Muscle layer of colon (tissue), 2 donors: ENCODE measurements at regions not wholly inside any gene's neighbourhood (a gene's known extent, or its start where the extent isn't known, plus 50 kb on each side); places are given as distances from the start of the nearest gene placed in this dataset.

Source experiments
- H3K27ac ChIP-seq: one replicate; pipeline ENCODE4 v1.7.0; 2013; ENCODE audit warnings: low read depth, mild to moderate bottlenecking, low read length, moderate library complexity
- H3K27me3 ChIP-seq, 2 donors: one replicate each; pipeline ENCODE4 v1.7.0; 2013; ENCODE audit warnings: low read length in 2 of 2, mild to moderate bottlenecking in 2 of 2; ENCODE audit not compliant: insufficient read depth in 2 of 2, control insufficient read depth in 1 of 2
- H3K36me3 ChIP-seq: one replicate; pipeline ENCODE4 v1.7.0; 2013; ENCODE audit warnings: mild to moderate bottlenecking, low read length; ENCODE audit not compliant: insufficient read depth
- H3K4me1 ChIP-seq: one replicate; pipeline ENCODE4 v1.7.0; 2013; ENCODE audit warnings: mild to moderate bottlenecking, low read length; ENCODE audit not compliant: insufficient read depth
- H3K4me3 ChIP-seq, 2 donors: one replicate each; pipeline ENCODE4 v1.7.0; 2013; ENCODE audit warnings: low read length in 2 of 2, low read depth in 1 of 2, mild to moderate bottlenecking in 1 of 2, moderate library complexity in 1 of 2
- H3K9ac ChIP-seq: one replicate; pipeline ENCODE4 v1.7.0; 2013; ENCODE audit warnings: low read length
- H3K9me3 ChIP-seq: one replicate; pipeline ENCODE4 v1.7.0; 2013; ENCODE audit warnings: mild to moderate bottlenecking, low read length
- donor health status: abdominal sarcoma.
- donor health status: Adenocarcinoma of cecum.

DNA sequence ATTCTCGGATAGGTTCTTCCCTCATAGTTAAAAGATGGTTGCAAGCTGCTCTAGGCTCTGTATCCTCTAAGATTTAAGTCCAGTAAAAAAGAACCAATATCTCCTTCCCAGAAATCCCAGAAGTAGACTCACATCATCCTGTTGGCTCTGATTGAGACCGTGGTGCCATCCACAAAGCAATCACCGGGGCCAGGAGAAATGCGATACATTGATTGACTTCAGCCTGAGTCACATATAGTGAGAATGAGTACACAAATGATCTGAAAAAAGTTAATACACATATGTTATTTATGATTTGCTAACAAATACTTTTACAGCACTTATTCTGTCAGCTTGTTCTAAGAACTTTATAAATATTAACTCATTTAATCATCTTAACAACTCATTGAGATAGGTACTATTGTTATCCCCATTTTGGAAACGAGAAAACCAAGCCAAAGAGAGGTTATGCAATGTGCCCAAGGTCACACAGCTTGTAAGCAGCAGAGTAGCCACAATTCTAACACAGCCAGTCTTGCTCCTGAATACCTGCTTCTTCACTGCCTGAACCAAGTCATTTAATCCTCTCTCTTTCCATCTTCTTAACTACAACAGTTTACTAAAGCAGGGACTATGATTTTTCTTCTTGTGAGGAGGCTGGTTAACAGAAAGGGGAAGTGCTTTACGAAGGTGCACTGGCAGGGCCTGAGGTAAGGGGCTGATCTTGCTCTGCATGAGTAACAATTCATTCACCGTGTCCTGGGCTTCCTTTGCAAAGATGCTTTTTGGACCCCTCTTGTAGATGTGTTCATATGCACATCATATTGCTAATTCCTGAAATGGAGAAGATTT is 177.0 kb downstream of the REEP3 start:
- no peak overlapping the region for H3K4me3 ChIP-seq
- no peaks in the 10 kb centered on the region for H3K9me3 ChIP-seq
- peaks cover 23% of the 10 kb centered on the region for H3K4me1 ChIP-seq
- H3K27ac ChIP-seq, result no peak overlapping the region
- H3K9ac ChIP-seq, result no peak overlapping the region
- H3K27me3 ChIP-seq, result no peaks in the 10 kb centered on the region
- no peaks in the 10 kb centered on the region for H3K36me3 ChIP-seq

DNA sequence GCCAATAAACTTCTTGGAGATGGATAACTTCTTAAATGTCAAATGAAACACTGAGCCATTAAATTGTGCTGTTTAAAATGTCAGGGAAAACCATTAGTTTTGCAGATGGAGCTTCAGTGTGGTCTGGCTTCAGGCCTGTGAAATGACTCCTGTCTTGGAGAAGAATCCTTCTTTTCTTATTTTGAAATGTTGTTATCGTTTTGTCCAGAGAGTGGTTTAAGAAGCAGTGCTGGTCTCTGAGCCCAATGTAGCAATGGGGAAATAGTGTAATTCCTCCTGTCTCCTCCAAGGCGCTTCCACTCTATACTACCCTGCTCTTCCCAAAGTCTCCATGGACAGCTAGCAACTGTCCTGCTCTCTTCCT is 177.6 kb downstream of the REEP3 start:
- no peaks in the 10 kb centered on the region for H3K9me3 ChIP-seq
- no peak overlapping the region for H3K4me3 ChIP-seq
- H3K4me1 ChIP-seq, result peaks cover 23% of the 10 kb centered on the region
- H3K36me3 ChIP-seq, result no peaks in the 10 kb centered on the region
- H3K27me3 ChIP-seq, result no peaks in the 10 kb centered on the region
- no peak overlapping the region for H3K9ac ChIP-seq
- no peak overlapping the region for H3K27ac ChIP-seq

DNA sequence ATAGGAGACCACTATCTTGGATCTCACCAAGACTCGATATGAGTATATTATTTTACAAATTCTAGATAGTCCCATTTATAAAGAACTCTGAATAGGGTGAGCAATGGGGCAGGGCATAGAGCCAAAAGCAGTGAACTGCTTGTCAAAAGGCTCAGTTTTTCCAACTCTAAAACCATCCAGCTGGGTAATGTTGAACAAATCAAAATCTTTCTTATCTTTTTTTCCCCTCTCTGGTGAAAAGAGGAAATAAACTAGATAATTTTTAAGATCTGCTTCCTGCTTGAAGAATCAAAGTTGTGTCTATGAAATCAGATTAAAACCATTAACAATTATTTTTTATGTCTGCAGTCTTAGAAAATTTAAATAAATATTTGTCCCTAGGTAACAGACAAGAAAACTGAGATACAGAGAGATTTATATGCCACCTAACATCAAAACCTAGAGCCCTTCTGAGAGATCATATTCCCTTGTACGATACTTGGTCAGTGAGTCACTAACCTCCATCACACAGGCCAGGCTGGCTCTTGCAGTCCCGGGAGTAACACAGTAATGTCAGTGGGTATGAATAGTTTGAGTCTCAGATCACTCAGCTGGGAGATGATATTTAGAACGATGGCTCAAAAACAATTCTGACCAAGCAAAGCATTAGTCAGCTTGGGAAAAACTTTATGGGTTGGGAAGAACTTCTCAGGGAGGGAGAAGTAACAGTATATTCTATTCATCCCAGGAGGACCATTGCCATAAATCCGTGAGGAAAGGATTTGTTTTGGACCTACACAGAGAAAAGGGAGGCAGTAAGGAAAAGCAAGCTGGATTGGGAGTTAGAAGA is 178.8 kb downstream of the REEP3 start:
- Histone ChIP-seq H3K36me3 (no peaks in the 10 kb centered on the region), H3K4me1 (peaks cover 23% of the 10 kb centered on the region), H3K27ac (peak overlapping the region; percentile 38), H3K9me3 (no peaks in the 10 kb centered on the region), H3K27me3 (no peaks in the 10 kb centered on the region), H3K9ac (no peak overlapping the region), H3K4me3 (no peak overlapping the region)

DNA sequence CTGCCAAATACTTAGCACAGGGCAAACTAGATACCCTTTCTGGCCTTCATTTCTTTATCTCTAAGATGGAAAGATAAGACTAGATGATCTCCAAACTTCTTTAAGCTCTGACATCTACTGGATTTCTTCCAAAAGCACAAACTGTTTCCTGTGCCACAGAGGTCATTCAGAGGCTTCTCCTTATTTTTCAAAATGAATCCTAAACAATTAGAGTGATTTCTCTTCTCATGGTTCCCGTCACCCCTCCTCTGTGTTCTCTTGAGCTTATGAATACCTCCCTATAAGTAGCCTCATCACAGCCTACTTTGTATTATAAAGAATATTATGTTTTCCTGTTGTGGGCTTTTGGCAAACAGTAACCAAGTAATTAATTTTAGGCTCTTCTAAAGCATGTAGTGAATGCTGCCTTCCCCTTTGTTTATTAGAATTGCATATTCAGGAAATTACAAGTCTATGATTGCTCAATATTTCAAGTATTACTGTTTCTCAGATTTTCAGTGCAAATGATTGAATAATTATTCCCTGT is 179.5 kb downstream of the REEP3 start:
- Histone ChIP-seq H3K27me3 (no peaks in the 10 kb centered on the region), H3K9ac (no peak overlapping the region), H3K36me3 (no peaks in the 10 kb centered on the region), H3K27ac (peak overlapping the region; percentile 6), H3K9me3 (no peaks in the 10 kb centered on the region), H3K4me3 (no peak overlapping the region), H3K4me1 (peaks cover 23% of the 10 kb centered on the region)

DNA sequence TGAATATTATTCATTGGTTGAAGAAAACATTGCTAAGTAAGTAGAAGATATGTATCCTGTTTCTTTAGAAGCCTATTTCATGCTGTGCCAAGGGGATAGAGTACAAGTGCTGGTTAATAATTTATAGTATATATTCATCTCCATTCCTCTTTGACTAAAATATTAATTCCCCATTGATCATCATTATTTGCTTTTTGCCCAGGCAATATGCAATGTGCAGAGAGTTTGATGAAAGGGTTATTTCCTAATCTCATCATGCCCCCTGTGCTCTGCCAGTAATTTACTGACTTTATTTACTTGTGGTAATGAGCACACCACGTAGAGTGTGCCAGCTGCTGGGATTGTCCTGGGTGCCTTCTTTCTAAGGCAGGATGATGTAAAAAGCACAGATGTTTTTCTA is 180.9 kb downstream of the REEP3 start:
- Histone ChIP-seq H3K9ac (no peak overlapping the region), H3K4me3 (no peak overlapping the region), H3K27ac (no peak overlapping the region), H3K27me3 (no peaks in the 10 kb centered on the region), H3K4me1 (peaks cover 23% of the 10 kb centered on the region), H3K9me3 (no peaks in the 10 kb centered on the region), H3K36me3 (no peaks in the 10 kb centered on the region)

DNA sequence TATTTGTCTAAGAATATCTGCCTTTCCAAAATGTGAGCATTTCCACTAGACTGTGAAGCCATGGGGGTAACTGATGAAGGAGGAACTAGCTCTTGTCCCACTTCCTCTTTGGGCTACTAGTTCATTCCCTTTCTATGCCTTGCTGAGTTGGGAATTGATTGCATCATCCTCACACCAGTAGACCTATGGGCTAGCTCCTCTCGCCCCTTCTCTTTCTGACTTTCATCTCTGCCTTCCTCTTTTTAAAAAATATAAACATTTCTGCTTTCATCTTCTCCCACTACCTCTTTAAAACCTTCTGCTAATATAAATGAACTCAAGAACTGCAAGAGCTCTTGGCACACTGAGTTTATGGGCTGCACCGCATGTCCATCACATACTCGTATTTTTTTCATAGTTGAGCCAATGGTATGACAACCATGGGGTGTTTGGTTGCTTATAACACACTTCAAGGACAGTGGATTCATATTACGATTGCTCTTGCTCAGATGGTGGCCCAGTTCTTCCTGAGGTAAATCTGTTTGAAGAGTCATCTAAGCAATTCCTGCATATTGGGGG is 182.0 kb downstream of the REEP3 start:
- Histone ChIP-seq H3K36me3 (no peaks in the 10 kb centered on the region), H3K9me3 (no peaks in the 10 kb centered on the region), H3K27me3 (no peaks in the 10 kb centered on the region), H3K4me3 (no peak overlapping the region), H3K27ac (no peak overlapping the region), H3K4me1 (peaks cover 23% of the 10 kb centered on the region), H3K9ac (no peak overlapping the region)

DNA sequence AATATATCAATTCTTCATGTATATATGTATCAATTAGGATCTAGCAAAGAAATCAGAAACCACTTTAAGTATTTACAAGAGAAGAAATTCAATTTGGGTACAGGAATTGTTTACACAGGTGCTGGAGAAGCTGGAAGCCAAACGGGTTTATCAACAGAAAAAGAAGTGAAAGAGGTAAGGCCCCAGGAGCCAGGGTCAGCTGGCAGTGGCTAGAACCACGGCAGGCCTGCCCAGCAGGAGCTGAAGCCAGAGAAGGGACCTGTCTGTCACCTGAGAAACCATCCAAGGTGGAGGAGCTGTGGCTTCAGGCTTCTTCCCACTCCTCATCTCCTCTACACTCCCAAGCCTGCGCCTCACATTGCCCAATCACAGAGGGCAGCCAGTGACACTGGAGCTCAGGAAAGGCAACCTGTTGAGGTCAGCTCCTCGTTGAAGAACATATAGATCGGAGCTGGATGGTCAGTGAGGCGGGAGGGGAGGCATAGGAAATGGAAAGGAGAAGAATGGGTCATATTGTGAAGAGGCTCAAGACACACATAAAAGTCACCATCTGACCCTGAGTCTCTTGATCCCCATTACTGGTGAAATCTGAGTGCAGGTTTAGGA is 182.6 kb downstream of the REEP3 start:
- Histone ChIP-seq H3K27ac (no peak overlapping the region), H3K4me3 (no peak overlapping the region), H3K4me1 (peaks cover 17% of the 10 kb centered on the region), H3K36me3 (no peaks in the 10 kb centered on the region), H3K9me3 (no peaks in the 10 kb centered on the region), H3K9ac (no peak overlapping the region), H3K27me3 (no peaks in the 10 kb centered on the region)

DNA sequence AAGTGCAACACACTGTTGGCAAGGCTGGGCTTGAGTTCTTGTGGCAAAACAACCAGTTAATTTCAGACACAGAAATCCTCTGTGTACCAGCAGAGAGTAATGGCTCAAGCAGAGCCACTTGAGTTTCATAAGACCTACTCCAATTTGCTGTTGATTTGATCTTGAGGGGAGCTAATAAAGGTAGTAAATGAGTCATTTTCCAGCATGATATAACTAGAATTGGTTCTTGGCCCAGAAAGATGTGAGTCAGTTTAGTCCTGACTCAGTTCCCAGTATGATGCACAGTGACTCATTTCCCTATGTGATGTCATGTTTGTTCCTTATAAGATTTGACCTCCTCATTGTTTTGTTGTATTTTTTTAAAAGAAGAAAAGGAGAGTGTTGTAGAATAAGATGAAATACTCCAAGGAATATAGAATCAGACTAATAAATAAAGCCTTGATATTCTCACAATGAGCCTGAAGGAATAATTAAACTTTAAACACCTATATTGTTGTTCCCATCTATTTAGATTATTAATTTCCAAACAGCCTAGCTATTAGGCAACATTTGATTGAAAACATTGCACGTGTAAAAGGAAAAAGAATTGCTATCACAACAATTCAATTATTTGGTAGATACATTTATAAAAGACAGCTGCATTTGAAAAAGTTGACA is 186.2 kb downstream of the REEP3 start:
- H3K27me3 ChIP-seq, result no peaks in the 10 kb centered on the region
- no peak overlapping the region for H3K4me3 ChIP-seq
- no peak overlapping the region for H3K9ac ChIP-seq
- H3K4me1 ChIP-seq, result peaks cover 18% of the 10 kb centered on the region
- H3K9me3 ChIP-seq, result no peaks in the 10 kb centered on the region
- no peak overlapping the region for H3K27ac ChIP-seq
- no peaks in the 10 kb centered on the region for H3K36me3 ChIP-seq

DNA sequence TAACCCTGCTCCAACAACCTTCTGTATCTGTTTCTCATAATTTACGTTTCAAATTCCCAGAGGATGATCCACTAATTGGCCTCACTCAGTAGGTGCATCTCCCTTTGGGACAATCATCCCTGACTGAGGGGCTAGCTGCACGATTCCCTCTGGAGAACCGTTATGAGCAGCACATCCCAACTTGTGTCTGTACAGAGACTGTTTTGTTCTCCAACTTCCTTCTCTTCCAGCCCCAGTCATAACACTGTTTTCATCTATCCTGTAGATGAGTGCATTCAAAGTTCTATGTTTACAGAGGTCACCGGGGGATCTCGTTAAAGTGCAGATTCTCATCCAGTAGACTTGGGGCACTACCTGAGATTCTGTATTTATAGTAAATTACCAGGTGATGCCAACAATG is 187.2 kb downstream of the REEP3 start:
- Histone ChIP-seq H3K4me1 (peaks cover 28% of the 10 kb centered on the region), H3K9ac (no peak overlapping the region)

DNA sequence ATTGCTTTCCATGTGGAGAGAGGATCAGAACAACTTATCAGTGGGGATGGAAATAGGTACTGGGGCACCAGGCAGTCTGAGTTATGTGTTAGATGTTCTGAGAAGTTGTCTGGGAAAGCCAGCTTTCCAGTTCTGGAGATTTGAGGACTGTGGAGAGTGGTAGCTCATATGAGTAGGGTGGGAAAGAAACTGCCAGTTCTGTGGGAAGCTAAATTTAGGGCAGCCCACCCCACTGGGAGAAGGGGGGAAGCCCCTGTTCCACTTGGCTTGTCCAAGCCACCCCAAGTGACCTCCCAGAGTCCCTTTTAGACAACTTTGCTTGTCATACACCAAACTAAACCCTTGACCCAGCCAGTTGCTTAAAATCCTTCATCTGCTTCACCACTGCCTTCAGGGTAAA is 189.5 kb downstream of the REEP3 start:
- Histone ChIP-seq H3K27ac (no peak overlapping the region), H3K9me3 (no peaks in the 10 kb centered on the region), H3K9ac (no peak overlapping the region), H3K4me1 (peaks cover 34% of the 10 kb centered on the region), H3K27me3 (no peaks in the 10 kb centered on the region), H3K36me3 (no peaks in the 10 kb centered on the region), H3K4me3 (no peak overlapping the region)

More for the DNA sequence above, 187.2 kb downstream of the REEP3 start:
- Histone ChIP-seq H3K36me3 (no peaks in the 10 kb centered on the region), H3K9me3 (no peaks in the 10 kb centered on the region), H3K27ac (no peak overlapping the region), H3K27me3 (no peaks in the 10 kb centered on the region), H3K4me3 (no peak overlapping the region)

DNA sequence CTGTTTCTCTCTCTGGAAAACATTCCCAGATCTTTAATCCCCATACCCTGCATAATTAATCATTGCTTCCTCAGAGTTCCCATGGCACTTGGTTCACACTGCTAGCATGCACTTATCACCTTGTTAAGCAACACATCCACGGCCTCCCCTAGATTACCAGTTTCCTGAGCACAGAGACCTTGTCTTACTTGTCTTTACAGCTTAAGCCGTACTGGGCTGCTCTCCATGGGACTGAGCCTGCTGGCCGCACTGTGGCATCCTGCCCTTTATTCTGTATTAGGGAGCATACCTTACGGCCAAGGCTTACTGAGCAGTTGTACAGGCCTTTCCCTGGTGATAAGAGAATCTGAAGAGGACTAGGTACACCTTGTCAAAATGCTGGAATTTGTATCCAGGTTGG is 190.2 kb downstream of the REEP3 start:
- Histone ChIP-seq H3K36me3 (no peaks in the 10 kb centered on the region), H3K27me3 (no peaks in the 10 kb centered on the region), H3K9me3 (no peaks in the 10 kb centered on the region), H3K4me1 (peaks cover 34% of the 10 kb centered on the region), H3K9ac (peak overlapping the region; percentile 3), H3K27ac (peak overlapping the region; percentile 69), H3K4me3 (no peak overlapping the region)
